ENCODE measurements at regions not wholly inside any gene's neighbourhood (a gene's known extent, or its start where the extent isn't known, plus 50 kb on each side); places are given as distances from the start of the nearest gene placed in this dataset.

DNA sequence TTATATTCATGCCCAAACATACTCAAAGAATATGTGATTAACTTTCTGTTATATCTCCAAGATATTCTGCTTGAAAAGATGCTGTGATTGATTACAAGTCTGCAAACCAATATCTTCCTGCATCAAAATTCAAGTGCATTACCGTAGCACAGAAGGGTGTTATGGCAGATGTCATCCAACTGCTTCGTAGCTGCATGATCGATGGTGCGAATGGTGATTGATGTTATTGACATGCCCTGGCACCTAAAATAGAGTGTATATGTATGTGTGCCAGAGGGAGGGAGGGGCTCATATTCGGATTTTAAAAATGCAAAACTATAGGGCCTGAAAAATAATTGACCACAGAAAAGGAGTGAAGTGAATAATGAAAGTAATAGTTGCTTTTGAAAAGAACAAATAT, 882.1 kb upstream of the NUDT12 start:
- no peak for DNase-seq (ENCODE audit: low read depth)

GRCh38 chr5:104443706-104444105, 881.1 kb upstream of the NUDT12 start:
- no peak for DNase-seq (ENCODE audit: low read depth)

DNA sequence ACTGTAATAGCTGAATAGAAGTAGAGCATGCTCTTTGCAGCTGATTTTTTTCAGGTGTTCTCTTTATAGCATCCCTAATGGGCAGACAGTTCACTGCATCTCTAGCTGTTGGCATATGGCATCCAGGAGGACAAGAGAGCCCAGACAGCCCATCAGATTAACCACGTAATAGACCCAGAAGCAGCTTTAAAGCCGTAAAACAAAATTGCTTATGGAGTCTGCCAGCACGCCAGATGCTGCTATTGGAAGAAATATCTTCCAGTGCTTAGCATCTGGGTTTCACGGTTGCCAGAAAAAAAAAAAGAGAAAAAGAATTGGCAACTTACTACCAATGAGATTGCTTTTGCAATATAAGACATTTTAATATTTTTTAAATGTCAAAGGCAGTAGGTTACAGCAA, 869.4 kb upstream of the NUDT12 start:
- no peak for DNase-seq (ENCODE audit: low read depth)

GRCh38 chr5:104431002-104431620, 868.5 kb upstream of the NUDT12 start:
- DNase-seq (ENCODE audit: low read depth) = no peak

DNA sequence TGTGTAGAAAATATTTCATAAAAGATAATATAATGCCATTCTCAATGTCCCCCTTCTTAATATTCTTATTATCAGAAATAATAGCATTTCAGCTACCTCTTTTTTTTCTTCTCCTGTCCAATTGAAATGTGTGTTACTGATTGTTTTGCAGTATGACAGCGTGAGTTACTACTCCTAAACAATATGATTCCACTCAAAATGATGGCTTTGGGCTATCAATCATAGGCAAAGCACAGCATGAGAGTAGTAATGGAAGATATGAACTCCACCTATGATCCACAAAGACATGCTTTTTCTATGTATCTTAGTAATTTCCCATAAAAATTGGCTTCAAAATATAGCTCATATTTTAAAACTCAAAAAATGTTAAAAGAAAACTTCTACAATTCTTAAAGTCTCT, 867.3 kb upstream of the NUDT12 start:
- no peak for DNase-seq (ENCODE audit: low read depth)

GRCh38 chr5:104421431-104421830, 858.8 kb upstream of the NUDT12 start:
- DNase-seq (ENCODE audit: low read depth) = no peak

GRCh38 chr5:104418056-104418455, 855.5 kb upstream of the NUDT12 start:
- DNase-seq (ENCODE audit: low read depth) = no peak

DNA sequence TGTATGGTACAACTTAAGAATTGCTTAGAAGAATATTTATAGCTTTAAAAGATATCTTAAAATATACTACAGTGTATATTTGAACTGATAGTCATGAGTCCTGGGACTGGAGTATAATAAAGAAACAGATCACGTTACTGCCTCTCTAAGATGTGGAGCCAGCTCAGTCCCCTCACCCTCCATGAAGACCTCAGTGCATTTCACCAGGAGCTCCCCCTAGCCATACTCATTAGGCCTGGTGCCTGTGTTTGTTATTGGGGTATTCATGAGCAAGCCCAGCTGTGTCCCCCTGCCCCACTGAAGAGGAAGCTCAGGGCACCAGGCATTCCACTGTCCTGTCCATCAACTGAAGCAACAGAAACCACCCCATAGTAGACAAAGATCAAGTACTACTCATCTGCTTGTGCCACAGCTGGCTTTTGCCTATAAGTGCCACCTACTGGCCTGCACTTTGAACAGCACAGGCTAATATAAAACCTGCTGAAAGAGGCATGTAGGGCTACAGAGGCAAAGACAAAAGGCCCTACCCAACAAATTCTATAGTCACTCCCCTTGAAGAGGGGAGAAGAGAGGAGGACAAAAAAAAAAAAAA, 850.2 kb upstream of the NUDT12 start:
- DNase-seq (ENCODE audit: low read depth) = peak; percentile 27

DNA sequence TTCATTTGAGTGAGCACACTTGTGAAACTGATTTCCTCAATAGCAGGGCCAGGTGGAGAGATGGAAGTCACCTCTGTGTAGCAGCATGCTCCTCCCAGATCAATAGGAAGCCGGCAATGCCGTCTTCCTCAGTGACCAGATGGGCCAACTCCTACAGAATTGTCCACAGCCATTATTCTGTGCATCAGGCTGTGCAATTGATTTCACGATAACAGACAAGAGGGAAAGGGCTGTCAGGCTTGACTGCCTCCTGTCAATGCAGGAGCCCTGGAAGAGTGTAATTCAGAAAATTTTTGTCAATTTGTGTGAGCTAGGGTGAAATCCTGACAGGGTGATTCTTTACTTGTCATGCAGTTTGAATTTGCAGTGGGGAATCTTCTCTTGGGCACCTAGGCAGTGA, 838.4 kb upstream of the NUDT12 start:
- DNase-seq (ENCODE audit: low read depth) = no peak

GRCh38 chr5:104385906-104386305, 823.3 kb upstream of the NUDT12 start:
- DNase-seq (ENCODE audit: low read depth) = no peak

DNA sequence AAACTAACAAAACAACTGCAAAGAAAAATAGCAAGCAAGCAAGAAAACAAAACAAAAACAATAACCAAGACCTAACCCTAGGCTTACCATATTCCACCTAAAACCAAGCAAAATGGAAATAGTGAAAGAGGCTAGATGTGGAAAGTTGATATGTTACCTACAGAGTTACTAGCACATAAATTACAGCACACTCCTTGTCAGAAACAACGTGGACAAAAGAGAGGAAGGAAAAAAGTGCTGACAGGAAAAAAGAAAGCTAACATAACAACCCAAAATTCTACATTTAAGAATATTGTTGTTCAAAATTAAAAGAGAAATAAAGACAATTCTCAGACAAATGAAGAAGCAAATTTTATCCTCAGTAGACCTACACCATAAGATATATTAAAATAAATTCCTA, 812.8 kb upstream of the NUDT12 start:
- DNase-seq (ENCODE audit: low read depth) = no peak

GRCh38 chr5:104372796-104373195, 810.2 kb upstream of the NUDT12 start:
- DNase-seq (ENCODE audit: low read depth) = no peak

GRCh38 chr5:104372376-104372775, 809.8 kb upstream of the NUDT12 start:
- DNase-seq (ENCODE audit: low read depth) = no peak

DNA sequence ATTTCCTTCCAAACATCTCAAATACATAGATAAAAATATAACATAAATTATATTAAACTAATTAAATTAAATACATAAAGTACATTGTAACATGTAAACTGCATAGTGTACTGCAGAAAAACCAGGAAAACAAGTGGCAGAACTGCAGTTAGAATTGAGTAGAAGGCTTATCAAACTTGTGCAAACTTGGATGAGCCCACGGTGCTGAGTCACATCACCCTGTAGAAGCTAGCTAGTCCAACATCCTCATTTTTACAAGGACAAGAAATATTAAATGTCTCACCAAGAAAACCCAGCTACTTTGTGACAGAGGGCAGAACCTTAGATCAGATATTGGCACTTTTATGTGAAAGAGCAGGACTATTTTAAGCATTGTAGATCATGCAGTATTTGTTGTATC, 807.9 kb upstream of the NUDT12 start:
- DNase-seq (ENCODE audit: low read depth) = no peak

DNA sequence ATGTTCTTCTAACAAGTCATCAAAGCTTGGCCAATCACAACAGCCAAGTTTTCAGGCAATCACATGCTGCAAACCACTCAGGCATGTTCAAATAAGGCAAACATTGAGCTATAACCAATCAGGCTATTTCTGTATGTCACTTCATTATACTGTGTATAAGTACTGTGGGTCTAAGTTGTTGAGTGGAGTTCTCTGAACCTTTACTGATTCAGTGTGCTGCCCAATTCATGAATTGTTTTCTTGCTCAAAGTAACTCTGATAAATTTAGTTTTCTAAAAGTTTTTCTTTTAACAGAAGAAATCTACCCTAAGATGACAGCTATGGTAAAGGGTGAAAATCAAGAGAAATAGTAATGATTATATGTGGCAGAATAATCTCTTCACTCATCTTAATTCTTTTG, 805.4 kb upstream of the NUDT12 start:
- no peak for DNase-seq (ENCODE audit: low read depth)

GRCh38 chr5:104363567-104363966, 801.0 kb upstream of the NUDT12 start:
- no peak for DNase-seq (ENCODE audit: low read depth)

GRCh38 chr5:104361932-104362331, 799.3 kb upstream of the NUDT12 start:
- DNase-seq (ENCODE audit: low read depth) = no peak

- DNase-seq (ENCODE audit: low read depth) = no peak
Observed at GRCh38 chr5:104355350-104355749, 792.8 kb upstream of the NUDT12 start.

- DNase-seq (ENCODE audit: low read depth) = no peak
Observed at GRCh38 chr5:104353371-104353770, 790.8 kb upstream of the NUDT12 start.

DNA sequence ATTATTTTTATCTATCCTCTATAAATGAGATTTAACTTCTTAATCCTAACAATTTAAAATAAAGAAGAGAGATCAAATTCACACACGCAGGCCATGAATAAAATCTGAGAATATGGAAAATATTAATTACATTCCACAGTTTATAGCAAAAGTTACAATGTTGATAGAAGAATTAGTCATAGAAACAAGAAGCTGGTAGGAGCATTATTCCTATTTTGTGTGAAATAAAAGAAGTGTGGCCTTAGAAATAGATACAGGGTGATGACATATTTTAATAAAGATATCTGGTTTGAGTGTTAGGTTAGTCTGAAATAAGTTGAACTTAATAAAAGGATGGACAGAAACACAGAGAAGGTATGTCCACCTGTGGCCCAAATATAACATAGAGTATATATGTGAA, 790.4 kb upstream of the NUDT12 start:
- DNase-seq (ENCODE audit: low read depth) = no peak

GRCh38 chr5:104347119-104347708, 784.6 kb upstream of the NUDT12 start:
- DNase-seq (ENCODE audit: low read depth) = peak; percentile 43

DNA sequence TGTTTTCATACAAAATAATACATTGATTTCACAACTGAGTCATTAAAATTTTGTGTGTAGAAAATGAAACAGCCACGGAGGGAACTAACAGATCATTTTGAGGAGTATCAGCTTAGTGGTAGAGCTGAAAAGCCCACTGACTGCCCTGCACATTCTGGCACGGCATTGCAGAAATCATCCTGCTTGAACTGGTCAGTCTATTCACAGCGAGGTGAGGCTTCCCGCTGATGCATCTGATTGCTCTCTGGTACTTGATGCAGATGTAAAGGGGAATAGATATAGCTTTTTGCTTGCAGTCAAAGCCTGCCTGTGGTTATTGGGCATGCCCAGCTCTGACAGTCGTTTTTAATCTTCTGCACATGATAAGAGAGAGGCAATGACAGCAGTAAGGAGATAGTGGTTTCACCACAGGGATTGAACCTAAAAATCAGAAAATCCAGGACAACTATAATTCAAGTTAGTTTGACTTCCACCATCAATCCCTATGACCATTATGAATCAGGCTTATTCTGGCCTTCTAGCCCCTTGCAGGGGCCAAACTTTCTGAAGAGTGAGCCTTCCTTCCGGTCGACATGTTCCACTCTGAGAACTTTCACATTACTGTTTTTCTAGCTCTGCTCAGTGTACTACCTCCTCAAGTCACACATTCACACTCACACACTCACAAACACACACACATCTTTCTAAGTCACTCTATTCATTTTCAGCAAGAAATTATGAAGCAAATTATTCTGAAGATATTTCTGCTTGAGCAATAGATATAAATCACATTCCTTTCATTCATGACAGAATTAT, 782.8 kb upstream of the NUDT12 start:
- DNase-seq (ENCODE audit: low read depth) = peak; percentile 1

- DNase-seq (ENCODE audit: low read depth) = peak; percentile 79
Observed at GRCh38 chr5:104344809-104345208, 782.2 kb upstream of the NUDT12 start.

All from fibroblast of gingiva (primary cell).